Uterus (tissue), 2 donors: ENCODE measurements at regions not wholly inside any gene's neighbourhood (a gene's known extent, or its start where the extent isn't known, plus 50 kb on each side); places are given as distances from the start of the nearest gene placed in this dataset.

Source experiments
- POLR2A ChIP-seq, 2 donors: fragments of 450-650 bp; IDR thresholded peaks; one replicate each; pipeline ENCODE4 v1.6.1; 2016; ENCODE audit warnings: antibody characterized with exemption in 2 of 2, mild to moderate bottlenecking in 1 of 2, moderate library complexity in 1 of 2
- TF ChIP-seq, protein P1 (sequence below), 4 experiments: fragments of 200-600 bp in 2 of 4; fragments of 450-650 bp in 2 of 4; sonication (generic) in 2 of 4; IDR thresholded peaks; one replicate each; pipeline ENCODE4 v1.5.1; 2016 to 2019; ENCODE audit warnings: antibody characterized with exemption in 4 of 4, mild to moderate bottlenecking in 2 of 4, moderate library complexity in 1 of 4

DNA sequence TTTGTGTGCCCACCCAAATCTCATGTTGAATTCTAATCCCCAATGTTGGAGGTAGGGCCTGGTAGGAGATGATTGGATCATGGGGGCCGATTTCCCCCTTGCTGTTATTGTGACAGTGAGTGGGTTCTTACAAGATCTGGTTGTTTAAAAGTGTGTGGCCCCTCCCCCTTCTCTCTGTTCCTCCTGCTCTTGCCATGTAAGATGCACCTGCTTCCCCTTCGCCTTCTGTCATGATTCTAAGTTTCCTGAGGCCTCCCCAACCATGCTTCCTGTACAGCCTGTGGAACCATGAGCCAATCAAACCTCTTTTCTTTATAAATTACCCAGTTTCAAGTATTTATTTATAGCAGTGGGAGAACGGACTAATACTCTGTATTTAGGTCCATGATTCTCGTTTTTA is 588.1 kb downstream of the DCDC2C start:
- TF ChIP-seq, protein P1, sequence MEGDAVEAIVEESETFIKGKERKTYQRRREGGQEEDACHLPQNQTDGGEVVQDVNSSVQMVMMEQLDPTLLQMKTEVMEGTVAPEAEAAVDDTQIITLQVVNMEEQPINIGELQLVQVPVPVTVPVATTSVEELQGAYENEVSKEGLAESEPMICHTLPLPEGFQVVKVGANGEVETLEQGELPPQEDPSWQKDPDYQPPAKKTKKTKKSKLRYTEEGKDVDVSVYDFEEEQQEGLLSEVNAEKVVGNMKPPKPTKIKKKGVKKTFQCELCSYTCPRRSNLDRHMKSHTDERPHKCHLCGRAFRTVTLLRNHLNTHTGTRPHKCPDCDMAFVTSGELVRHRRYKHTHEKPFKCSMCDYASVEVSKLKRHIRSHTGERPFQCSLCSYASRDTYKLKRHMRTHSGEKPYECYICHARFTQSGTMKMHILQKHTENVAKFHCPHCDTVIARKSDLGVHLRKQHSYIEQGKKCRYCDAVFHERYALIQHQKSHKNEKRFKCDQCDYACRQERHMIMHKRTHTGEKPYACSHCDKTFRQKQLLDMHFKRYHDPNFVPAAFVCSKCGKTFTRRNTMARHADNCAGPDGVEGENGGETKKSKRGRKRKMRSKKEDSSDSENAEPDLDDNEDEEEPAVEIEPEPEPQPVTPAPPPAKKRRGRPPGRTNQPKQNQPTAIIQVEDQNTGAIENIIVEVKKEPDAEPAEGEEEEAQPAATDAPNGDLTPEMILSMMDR (IDR thresholded peaks at IDR 0.05), result no peak
- no peak for TF ChIP-seq POLR2A (IDR thresholded peaks at IDR 0.05)
